NOMO-1 (cell line): ENCODE measurements at regions not wholly inside any gene's neighbourhood (a gene's known extent, or its start where the extent isn't known, plus 50 kb on each side); places are given as distances from the start of the nearest gene placed in this dataset.
"Not testable (repeated sequence)": the region's sequence is repeated elsewhere in the genome, so short reads cannot be mapped to it uniquely, and the experiment has no call there.

Source experiments
- DNase-seq, 2 experiments: peaks; one replicate each; lab custom pipeline; 2025; ENCODE audit not compliant: unreplicated experiment in 2 of 2; lab: John Stamatoyannopoulos, UW

DNA sequence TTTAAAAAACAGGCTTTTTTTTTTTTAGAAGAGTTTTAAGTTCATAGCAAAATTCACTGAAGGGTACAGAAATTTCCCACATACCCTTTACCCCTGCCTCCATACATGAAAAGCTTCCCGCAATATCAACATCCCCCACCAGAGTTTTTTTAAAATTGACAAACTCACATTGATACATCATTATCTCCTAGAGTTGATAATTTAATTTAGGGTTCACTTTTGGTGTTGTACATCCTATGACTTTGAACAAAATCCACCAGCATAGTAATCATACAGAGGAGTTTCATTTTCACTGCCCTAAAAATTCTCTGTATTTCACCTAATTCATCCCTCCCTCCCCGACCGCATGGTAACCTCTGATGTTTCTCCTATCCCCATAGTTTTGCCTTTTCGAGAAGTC, 53.6 kb upstream of the KCNK2 start:
- no peak for DNase-seq

GRCh38 chr1:215030581-215030980, 52.0 kb upstream of the KCNK2 start:
- not testable (repeated sequence) for DNase-seq

- DNase-seq, result no peak
Measured at GRCh38 chr1:215031392-215031791, 51.1 kb upstream of the KCNK2 start.
